Naive thymus-derived CD4-positive, alpha-beta T cell (primary cell): ENCODE measurements at regions not wholly inside any gene's neighbourhood (a gene's known extent, or its start where the extent isn't known, plus 50 kb on each side); places are given as distances from the start of the nearest gene placed in this dataset.
A peak's percentile ranks its signal among the peaks of the same experiment; 100 is the strongest.
"Not testable (repeated sequence)": the region's sequence is repeated elsewhere in the genome, so short reads cannot be mapped to it uniquely, and the experiment has no call there.

Experiments used
- ATAC-seq: fragments of 150-1000 bp; cut with Tn5 transposase; 2 replicates; pipeline ENCODE4 v1.10.0; 2021; ENCODE audit warnings: mild to moderate bottlenecking, moderate library complexity
- CTCF ChIA-PET: fragments of 350-600 bp; sonication (Branson Sonifier 250); formaldehyde crosslinking; loops from one replicate; lab custom pipeline; 2021; ENCODE audit warnings: antibody characterized with exemption; lab: Charles Lee
- POLR2A ChIA-PET: fragments of 350-600 bp; sonication (Branson Sonifier 250); formaldehyde crosslinking; loops from one replicate; lab custom pipeline; 2021; ENCODE audit warnings: antibody characterized with exemption, inconsistent platforms; lab: Charles Lee
- DNase-seq, 9 donors: peaks; one replicate each; pipeline versions ENCODE4 v3.0.0 to v3.0.0-alpha.2; 2020 to 2022; ENCODE audit warnings: mixed read lengths in 1 of 9
- H3K27ac ChIP-seq: one replicate; pipeline ENCODE4 v1.7.0; 2013; ENCODE audit warnings: mild to moderate bottlenecking, low read depth, low read length, moderate library complexity
- H3K27me3 ChIP-seq, 2 donors: one replicate each; pipeline ENCODE4 v1.7.0; 2013; ENCODE audit warnings: low read length in 2 of 2, mild to moderate bottlenecking in 2 of 2, moderate library complexity in 2 of 2; ENCODE audit not compliant: control insufficient read depth in 2 of 2, insufficient read depth in 2 of 2
- H3K36me3 ChIP-seq, 3 experiments: 1 replicate in 2 of 3; 2 replicates in 1 of 3; pipeline ENCODE4 v1.7.0; 2013; ENCODE audit warnings: low read length in 3 of 3, mild to moderate bottlenecking in 3 of 3, moderate library complexity in 1 of 3; ENCODE audit not compliant: insufficient read depth in 3 of 3, control insufficient read depth in 2 of 3
- H3K4me1 ChIP-seq, 2 donors: one replicate each; pipeline ENCODE4 v1.7.0; 2013; ENCODE audit warnings: low read length in 2 of 2, mild to moderate bottlenecking in 2 of 2, moderate library complexity in 1 of 2; ENCODE audit not compliant: control insufficient read depth in 2 of 2, insufficient read depth in 2 of 2
- H3K4me3 ChIP-seq: 2 replicates; pipeline ENCODE4 v1.7.0; 2013; ENCODE audit warnings: mild to moderate bottlenecking, low read length
- H3K9me3 ChIP-seq, 3 experiments: 1 replicate in 2 of 3; 2 replicates in 1 of 3; pipeline ENCODE4 v1.7.0; 2013; ENCODE audit warnings: low read length in 3 of 3; ENCODE audit not compliant: control insufficient read depth in 2 of 3
- H3K27ac Mint-ChIP-seq, 9 donors: one replicate each; pipeline ENCODE4 v1.8.0; 2020 to 2022; ENCODE audit warnings: mixed read lengths in 9 of 9, mild to moderate bottlenecking in 8 of 9, moderate library complexity in 5 of 9, inconsistent platforms in 2 of 9
- H3K27me3 Mint-ChIP-seq, 5 donors: one replicate each; pipeline ENCODE4 v1.8.0; 2021 to 2022; ENCODE audit warnings: mixed read lengths in 5 of 5, mild to moderate bottlenecking in 1 of 5
- H3K36me3 Mint-ChIP-seq, 5 donors: one replicate each; pipeline ENCODE4 v1.8.0; 2020 to 2022; ENCODE audit warnings: mixed read lengths in 5 of 5, mild to moderate bottlenecking in 3 of 5, inconsistent platforms in 1 of 5
- H3K4me1 Mint-ChIP-seq, 7 donors: one replicate each; pipeline ENCODE4 v1.8.0; 2020 to 2022; ENCODE audit warnings: mixed read lengths in 7 of 7, mild to moderate bottlenecking in 3 of 7, inconsistent platforms in 1 of 7
- H3K4me3 Mint-ChIP-seq, 10 donors: one replicate each; pipeline ENCODE4 v1.8.0; 2020 to 2022; ENCODE audit warnings: mild to moderate bottlenecking in 10 of 10, mixed read lengths in 10 of 10, moderate library complexity in 6 of 10, inconsistent platforms in 2 of 10
- H3K9me3 Mint-ChIP-seq, 11 donors: one replicate each; pipeline ENCODE4 v1.8.0; 2020 to 2022; ENCODE audit warnings: mixed read lengths in 11 of 11, mild to moderate bottlenecking in 4 of 11, inconsistent platforms in 1 of 11, moderate library complexity in 1 of 11
- intact Hi-C, 2 donors: fragments of 100-400 bp; cut with micrococcal nuclease; formaldehyde crosslinking; loops; one replicate each; pipeline ENCODE4 v1.15.1; 2023

- Histone ChIP-seq H3K27ac (no peak overlapping the region), H3K4me1 (no peaks in the 10 kb centered on the region), H3K4me3 (no peak overlapping the region), H3K9me3 (no peaks in the 10 kb centered on the region), H3K27me3 (no peaks in the 10 kb centered on the region), H3K36me3 (no peaks in the 10 kb centered on the region)
- Mint-ChIP-seq H3K4me3 (no peak overlapping the region), H3K36me3 (no peaks in the 10 kb centered on the region), H3K4me1 (peaks cover 0 to 2% (median 0%) of the 10 kb centered on the region in 7 donors), H3K27ac (no peak overlapping the region), H3K9me3 (no peaks in the 10 kb centered on the region), H3K27me3 (peaks cover 0 to 11% (median 7%) of the 10 kb centered on the region in 5 donors)
- ChIA-PET POLR2A (no interaction called here), CTCF (no interaction called here)
- ATAC-seq (no peak), DNase-seq (no peak)
- intact Hi-C loops = no loop called here
These were observed 89.3 kb downstream of the FEM1C start for GRCh38 chr5:115455301-115455707.

DNA sequence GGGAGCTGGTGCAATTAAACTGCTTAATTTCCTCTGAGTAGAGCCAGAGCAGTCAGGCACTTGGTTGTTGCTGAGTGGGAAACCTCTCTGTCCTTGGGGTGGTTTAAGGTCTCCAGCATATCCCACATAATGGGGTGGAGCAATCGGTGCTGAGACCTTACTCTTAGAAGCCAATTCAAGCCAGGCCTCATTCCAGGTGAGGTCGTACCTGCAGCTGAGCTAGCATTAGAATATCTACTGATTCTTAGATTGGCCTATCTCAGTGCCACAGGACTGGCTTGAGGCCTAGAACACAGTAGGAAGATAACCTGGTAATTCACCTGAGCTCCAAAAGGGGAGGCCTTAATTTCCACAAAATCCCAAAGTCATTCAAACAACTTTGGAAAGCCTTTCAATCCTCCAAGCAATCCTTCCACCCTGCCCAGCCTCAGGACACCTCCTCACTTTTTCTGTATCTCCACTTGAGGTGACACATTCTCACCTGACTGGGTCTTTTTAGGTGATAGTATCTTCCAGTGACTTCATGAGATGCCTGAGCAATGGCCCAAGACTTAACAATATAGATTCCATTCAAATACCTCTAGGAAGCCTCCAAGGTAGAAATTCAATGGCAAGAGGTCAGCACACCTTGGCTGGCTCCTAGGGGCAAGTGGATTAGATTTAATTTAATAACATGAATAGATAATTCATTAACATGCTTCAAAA, 91.0 kb downstream of the FEM1C start:
- Mint-ChIP-seq H3K27me3 (peaks cover 0 to 11% (median 7%) of the 10 kb centered on the region in 5 donors), H3K4me3 (no peak overlapping the region), H3K36me3 (no peaks in the 10 kb centered on the region), H3K27ac (no peak overlapping the region), H3K9me3 (peaks cover 0 to 2% (median 0%) of the 10 kb centered on the region in 11 donors), H3K4me1 (peaks cover 0 to 2% (median 0%) of the 10 kb centered on the region in 7 donors)
- ChIA-PET POLR2A (no interaction called here), CTCF (no interaction called here)
- no peak overlapping the region for H3K4me3 ChIP-seq
- no peaks in the 10 kb centered on the region for H3K36me3 ChIP-seq
- intact Hi-C loops = no loop called here
- no peaks in the 10 kb centered on the region for H3K27me3 ChIP-seq
- ATAC-seq = no peak
- no peaks in the 10 kb centered on the region for H3K4me1 ChIP-seq
- no peak overlapping the region for H3K27ac ChIP-seq
- H3K9me3 ChIP-seq = no peaks in the 10 kb centered on the region
- DNase-seq = no peak

DNA sequence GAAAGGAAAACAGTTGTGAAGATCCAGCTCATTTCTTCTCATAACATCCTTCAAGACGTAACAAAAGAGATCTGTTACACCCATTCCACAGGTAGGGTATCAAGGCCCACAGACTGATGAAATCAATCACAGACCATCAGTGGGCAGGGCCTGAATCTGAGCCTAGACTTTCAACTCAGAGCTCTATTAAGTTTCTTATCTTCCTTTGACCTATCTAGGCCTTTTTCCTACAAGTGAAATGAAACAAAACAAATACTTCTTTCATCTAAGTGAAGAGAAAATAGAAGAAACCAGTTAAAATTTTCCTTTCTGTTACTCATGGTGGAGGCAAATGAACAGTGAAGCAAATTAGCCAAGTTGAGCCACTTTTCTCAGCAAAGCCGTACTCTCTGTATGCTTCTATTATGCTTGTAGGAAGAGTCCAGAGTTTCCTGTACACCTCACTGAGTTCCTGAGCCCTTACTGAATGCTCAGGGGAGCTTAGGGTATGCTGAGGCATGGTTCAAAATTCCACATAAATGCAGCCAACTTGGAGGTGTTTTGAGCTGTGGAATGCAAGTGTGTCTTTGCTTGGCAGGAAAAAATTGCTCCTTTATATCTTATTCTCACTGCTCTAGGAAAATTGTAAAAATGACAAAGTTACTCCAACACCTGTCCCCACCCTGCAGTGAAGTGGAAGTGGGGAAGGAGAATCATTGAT, 91.9 kb downstream of the FEM1C start:
- ATAC-seq (no peak), DNase-seq (no peak)
- Histone ChIP-seq H3K4me3 (no peak overlapping the region), H3K9me3 (no peaks in the 10 kb centered on the region), H3K27me3 (no peaks in the 10 kb centered on the region), H3K4me1 (no peaks in the 10 kb centered on the region), H3K36me3 (no peaks in the 10 kb centered on the region), H3K27ac (no peak overlapping the region)
- H3K9me3 Mint-ChIP-seq = peaks cover 0 to 5% (median 0%) of the 10 kb centered on the region in 11 donors
- ChIA-PET CTCF (no interaction called here), POLR2A (no interaction called here)
- no peaks in the 10 kb centered on the region for H3K36me3 Mint-ChIP-seq
- intact Hi-C loops = no loop called here
- H3K27ac Mint-ChIP-seq = no peak overlapping the region
- H3K4me1 Mint-ChIP-seq = peaks cover 0 to 2% (median 0%) of the 10 kb centered on the region in 7 donors
- no peak overlapping the region for H3K4me3 Mint-ChIP-seq
- peaks cover 0 to 11% (median 7%) of the 10 kb centered on the region in 5 donors for H3K27me3 Mint-ChIP-seq

GRCh38 chr5:115452083-115452482, 92.5 kb downstream of the FEM1C start:
- H3K27me3 Mint-ChIP-seq = peaks cover 0 to 8% (median 5%) of the 10 kb centered on the region in 5 donors
- no peaks in the 10 kb centered on the region for H3K9me3 ChIP-seq
- H3K4me3 ChIP-seq = no peak overlapping the region
- H3K27me3 ChIP-seq = no peaks in the 10 kb centered on the region
- peaks cover 0 to 6% (median 0%) of the 10 kb centered on the region in 11 donors for H3K9me3 Mint-ChIP-seq
- no peaks in the 10 kb centered on the region for H3K36me3 Mint-ChIP-seq
- no peak for DNase-seq
- no peaks in the 10 kb centered on the region for H3K4me1 ChIP-seq
- no peak overlapping the region for H3K27ac Mint-ChIP-seq
- ATAC-seq = no peak
- H3K27ac ChIP-seq = no peak overlapping the region
- H3K36me3 ChIP-seq = no peaks in the 10 kb centered on the region
- POLR2A ChIA-PET = no interaction called here
- CTCF ChIA-PET = no interaction called here
- intact Hi-C loops = no loop called here
- peaks cover 0 to 2% (median 0%) of the 10 kb centered on the region in 7 donors for H3K4me1 Mint-ChIP-seq
- H3K4me3 Mint-ChIP-seq = no peak overlapping the region

DNA sequence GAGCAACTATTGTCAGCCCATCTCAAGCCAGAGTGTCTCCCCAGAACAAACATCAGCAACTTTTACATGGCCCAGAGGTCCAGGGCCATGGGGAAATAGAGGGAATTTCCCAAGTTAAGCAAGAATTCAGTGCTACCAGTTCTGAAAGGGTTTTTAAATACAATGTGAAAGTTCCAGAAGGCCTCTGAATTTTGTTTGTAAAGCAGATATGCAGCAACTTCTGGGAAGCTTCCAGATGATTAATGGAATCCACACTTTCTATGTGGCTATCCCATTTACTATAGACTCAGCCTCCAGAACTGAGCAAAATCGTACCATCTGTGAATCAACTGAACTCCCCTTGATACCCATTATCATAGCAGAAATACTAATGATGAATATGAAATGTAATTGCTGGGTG, 93.8 kb downstream of the FEM1C start:
- Mint-ChIP-seq H3K27me3 (peaks cover 0 to 4% (median 0%) of the 10 kb centered on the region in 5 donors), H3K4me1 (peaks cover 0 to 2% (median 0%) of the 10 kb centered on the region in 7 donors), H3K27ac (no peak overlapping the region), H3K9me3 (peaks cover 0 to 9% (median 0%) of the 10 kb centered on the region in 11 donors), H3K4me3 (no peak overlapping the region), H3K36me3 (no peaks in the 10 kb centered on the region)
- DNase-seq (no peak), ATAC-seq (peak; percentile 24)
- Histone ChIP-seq H3K4me1 (no peaks in the 10 kb centered on the region), H3K9me3 (no peaks in the 10 kb centered on the region), H3K27me3 (no peaks in the 10 kb centered on the region), H3K36me3 (no peaks in the 10 kb centered on the region), H3K4me3 (no peak overlapping the region), H3K27ac (no peak overlapping the region)
- ChIA-PET CTCF (no interaction called here), POLR2A (no interaction called here)
- intact Hi-C loops = no loop called here

DNA sequence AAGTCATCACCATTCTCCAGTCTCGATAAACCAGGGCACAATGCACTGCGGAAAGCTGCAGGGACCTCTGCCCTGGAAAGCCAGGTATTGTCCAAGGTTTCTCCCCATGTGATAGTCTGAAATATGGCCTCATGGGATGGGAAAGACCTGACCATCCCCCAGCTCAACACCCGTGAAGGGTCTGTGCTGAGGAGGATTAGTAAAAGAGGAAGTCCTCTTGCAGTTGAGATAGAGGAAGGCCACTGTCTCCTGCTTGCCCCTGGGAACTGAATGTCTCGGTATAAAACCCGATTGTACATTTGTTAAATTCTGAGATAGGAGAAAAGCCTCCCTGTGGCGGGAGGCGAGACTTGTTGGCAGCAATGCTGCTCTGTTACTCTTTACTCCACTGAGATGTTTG, 95.9 kb downstream of the FEM1C start:
- H3K9me3 Mint-ChIP-seq, H3K36me3 ChIP-seq, H3K4me3 ChIP-seq, H3K27me3 ChIP-seq, CTCF ChIA-PET, H3K9me3 ChIP-seq, H3K4me3 Mint-ChIP-seq, H3K27ac Mint-ChIP-seq, H3K4me1 ChIP-seq, POLR2A ChIA-PET, DNase-seq, intact Hi-C loops, H3K36me3 Mint-ChIP-seq, H3K4me1 Mint-ChIP-seq, H3K27ac ChIP-seq, ATAC-seq: not testable (repeated sequence)
- peaks cover 0 to 15% (median 12%) of the 10 kb centered on the region in 5 donors for H3K27me3 Mint-ChIP-seq
